Loucy (cell line): ENCODE measurements at regions not wholly inside any gene's neighbourhood (a gene's known extent, or its start where the extent isn't known, plus 50 kb on each side); places are given as distances from the start of the nearest gene placed in this dataset.
"Not testable (repeated sequence)": the region's sequence is repeated elsewhere in the genome, so short reads cannot be mapped to it uniquely, and the experiment has no call there.

Experiments used
- H2AFZ ChIP-seq: fragments of 200-600 bp; sonication (generic); 2 replicates; pipeline ENCODE4 v1.6.0; 2016; ENCODE audit warnings: antibody characterized with exemption, mild to moderate bottlenecking, low read length, moderate library complexity
- H3F3A ChIP-seq: fragments of 200-600 bp; 2 replicates; pipeline ENCODE4 v1.6.0; 2016; ENCODE audit warnings: antibody characterized with exemption, low read depth, mild to moderate bottlenecking
- H3K27me3 ChIP-seq: fragments of 200-600 bp; sonication (generic); 2 replicates; pipeline ENCODE4 v1.6.1; 2014; ENCODE audit warnings: low read length, mild to moderate bottlenecking; ENCODE audit not compliant: insufficient read depth, poor library complexity, severe bottlenecking
- H3K36me3 ChIP-seq: fragments of 200-600 bp; sonication (generic); 2 replicates; pipeline ENCODE4 v1.6.1; 2016; ENCODE audit warnings: low read length; ENCODE audit not compliant: insufficient read depth
- H3K4me1 ChIP-seq: fragments of 200-600 bp; sonication (generic); 2 replicates; pipeline ENCODE4 v1.5.1; 2014; ENCODE audit warnings: low read length, mild to moderate bottlenecking; ENCODE audit not compliant: insufficient read depth, poor library complexity, severe bottlenecking
- H3K4me2 ChIP-seq: fragments of 200-600 bp; sonication (generic); 2 replicates; pipeline ENCODE4 v1.6.0; 2014; ENCODE audit warnings: antibody characterized with exemption, low read length, low read depth, mild to moderate bottlenecking; ENCODE audit not compliant: poor library complexity, severe bottlenecking
- H3K4me3 ChIP-seq: fragments of 200-600 bp; sonication (generic); 2 replicates; pipeline ENCODE4 v1.5.1; 2014; ENCODE audit warnings: low read length, mild to moderate bottlenecking, mixed read lengths; ENCODE audit not compliant: poor library complexity, severe bottlenecking
- H3K79me2 ChIP-seq: fragments of 200-600 bp; sonication (generic); 2 replicates; pipeline ENCODE4 v1.6.1; 2014; ENCODE audit warnings: low read length; ENCODE audit not compliant: insufficient read depth
- H3K9ac ChIP-seq: fragments of 200-600 bp; sonication (generic); 2 replicates; pipeline ENCODE4 v1.6.0; 2014; ENCODE audit warnings: mild to moderate bottlenecking, low read depth, low read length, moderate library complexity; ENCODE audit not compliant: poor library complexity, severe bottlenecking
- H3K9me2 ChIP-seq: fragments of 200-600 bp; sonication (generic); replicated peaks from 2 replicates; pipeline ENCODE4 v1.6.1; 2016; ENCODE audit warnings: low read depth, low read length, mixed read lengths
- H3K9me3 ChIP-seq: fragments of 200-600 bp; sonication (generic); 2 replicates; pipeline ENCODE4 v1.6.1; 2014; ENCODE audit warnings: mild to moderate bottlenecking, antibody characterized with exemption, low read length, low read depth; ENCODE audit not compliant: insufficient read depth
- H4K20me1 ChIP-seq: fragments of 200-600 bp; sonication (generic); 2 replicates; pipeline ENCODE4 v1.6.0; 2014; ENCODE audit warnings: antibody characterized with exemption, low read length, mild to moderate bottlenecking; ENCODE audit not compliant: insufficient read depth, poor library complexity, severe bottlenecking
- EZH2phosphoT487 ChIP-seq: fragments of 200-600 bp; IDR thresholded peaks from 2 replicates; pipeline ENCODE4 v1.6.1; 2018; ENCODE audit warnings: antibody characterized with exemption, mild to moderate bottlenecking, moderate library complexity, borderline replicate concordance
- TF ChIP-seq, protein P1 (sequence below): fragments of 200-600 bp; sonication (generic); conservative IDR thresholded peaks from 2 replicates; pipeline ENCODE4 v1.5.1; 2014; ENCODE audit warnings: mild to moderate bottlenecking, antibody characterized with exemption, low read length

DNA sequence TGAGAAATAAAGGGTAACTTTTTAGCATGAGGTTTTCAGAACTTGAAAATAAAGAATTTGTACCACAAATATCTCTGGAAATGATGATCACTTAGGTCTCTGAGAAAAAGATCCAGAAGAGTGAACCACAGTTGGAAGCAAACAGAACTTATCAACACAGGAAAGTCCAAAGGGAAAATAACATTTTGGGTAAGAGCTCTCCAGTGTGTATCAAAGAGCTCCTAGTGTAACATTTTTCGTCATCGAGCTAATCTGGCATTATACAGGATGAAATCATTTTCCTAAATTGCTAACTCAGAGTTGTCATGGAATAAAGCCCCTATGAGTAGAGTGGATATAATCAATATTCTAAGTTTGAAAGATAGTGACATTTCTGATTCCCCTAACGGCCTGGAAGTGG, 104.0 kb downstream of the LMO4 start:
- no peaks in the 10 kb centered on the region for H3K36me3 ChIP-seq
- H3K4me2 ChIP-seq = no peak overlapping the region
- H2AFZ ChIP-seq = no peak overlapping the region
- H4K20me1 ChIP-seq = no peaks in the 10 kb centered on the region
- no peak overlapping the region for H3K4me3 ChIP-seq
- H3K4me1 ChIP-seq = no peaks in the 10 kb centered on the region
- H3K79me2 ChIP-seq = no peaks in the 10 kb centered on the region
- no peaks in the 10 kb centered on the region for H3K27me3 ChIP-seq
- H3F3A ChIP-seq = no peaks in the 10 kb centered on the region
- H3K9me3 ChIP-seq = no peaks in the 10 kb centered on the region
- H3K9me2 ChIP-seq = no peaks in the 10 kb centered on the region
- H3K9ac ChIP-seq = no peak overlapping the region
- TF ChIP-seq EZH2phosphoT487 = no peak
- TF ChIP-seq, protein P1, sequence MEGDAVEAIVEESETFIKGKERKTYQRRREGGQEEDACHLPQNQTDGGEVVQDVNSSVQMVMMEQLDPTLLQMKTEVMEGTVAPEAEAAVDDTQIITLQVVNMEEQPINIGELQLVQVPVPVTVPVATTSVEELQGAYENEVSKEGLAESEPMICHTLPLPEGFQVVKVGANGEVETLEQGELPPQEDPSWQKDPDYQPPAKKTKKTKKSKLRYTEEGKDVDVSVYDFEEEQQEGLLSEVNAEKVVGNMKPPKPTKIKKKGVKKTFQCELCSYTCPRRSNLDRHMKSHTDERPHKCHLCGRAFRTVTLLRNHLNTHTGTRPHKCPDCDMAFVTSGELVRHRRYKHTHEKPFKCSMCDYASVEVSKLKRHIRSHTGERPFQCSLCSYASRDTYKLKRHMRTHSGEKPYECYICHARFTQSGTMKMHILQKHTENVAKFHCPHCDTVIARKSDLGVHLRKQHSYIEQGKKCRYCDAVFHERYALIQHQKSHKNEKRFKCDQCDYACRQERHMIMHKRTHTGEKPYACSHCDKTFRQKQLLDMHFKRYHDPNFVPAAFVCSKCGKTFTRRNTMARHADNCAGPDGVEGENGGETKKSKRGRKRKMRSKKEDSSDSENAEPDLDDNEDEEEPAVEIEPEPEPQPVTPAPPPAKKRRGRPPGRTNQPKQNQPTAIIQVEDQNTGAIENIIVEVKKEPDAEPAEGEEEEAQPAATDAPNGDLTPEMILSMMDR = no peak

- not testable (repeated sequence) for H3K27me3 ChIP-seq, H3F3A ChIP-seq, H3K9me3 ChIP-seq, H2AFZ ChIP-seq, H3K4me2 ChIP-seq, H3K4me1 ChIP-seq, H3K36me3 ChIP-seq, H3K4me3 ChIP-seq, H3K9me2 ChIP-seq, H3K79me2 ChIP-seq, H4K20me1 ChIP-seq, H3K9ac ChIP-seq
Observed at GRCh38 chr1:87433101-87433500, 104.4 kb downstream of the LMO4 start.

DNA sequence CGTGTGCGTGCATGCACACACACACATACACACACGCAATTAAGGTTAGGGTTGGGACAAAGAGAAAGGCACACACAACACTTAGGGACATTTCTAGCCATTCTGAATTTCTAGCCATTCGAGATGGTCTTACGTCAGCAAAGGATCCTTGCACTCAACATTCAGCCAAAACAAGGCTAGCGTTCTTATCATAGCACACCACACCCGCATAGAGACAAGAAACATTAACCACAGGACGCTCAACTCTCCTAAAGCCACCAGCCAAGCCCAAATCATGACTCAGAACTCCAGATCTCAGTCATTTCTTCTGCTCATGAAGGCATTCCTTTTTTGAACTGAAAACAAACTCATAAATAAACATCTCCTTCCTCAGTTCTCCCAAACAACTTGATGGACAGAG, 106.8 kb downstream of the LMO4 start:
- Histone ChIP-seq H2AFZ (no peak overlapping the region), H3K27me3 (no peaks in the 10 kb centered on the region), H3K9me2 (no peaks in the 10 kb centered on the region), H3K36me3 (no peaks in the 10 kb centered on the region), H3K4me1 (no peaks in the 10 kb centered on the region), H4K20me1 (no peaks in the 10 kb centered on the region), H3F3A (no peaks in the 10 kb centered on the region), H3K4me2 (no peak overlapping the region), H3K9me3 (no peaks in the 10 kb centered on the region), H3K4me3 (no peak overlapping the region), H3K79me2 (no peaks in the 10 kb centered on the region), H3K9ac (no peak overlapping the region)
- TF ChIP-seq, protein P1 = no peak
- no peak for TF ChIP-seq EZH2phosphoT487

DNA sequence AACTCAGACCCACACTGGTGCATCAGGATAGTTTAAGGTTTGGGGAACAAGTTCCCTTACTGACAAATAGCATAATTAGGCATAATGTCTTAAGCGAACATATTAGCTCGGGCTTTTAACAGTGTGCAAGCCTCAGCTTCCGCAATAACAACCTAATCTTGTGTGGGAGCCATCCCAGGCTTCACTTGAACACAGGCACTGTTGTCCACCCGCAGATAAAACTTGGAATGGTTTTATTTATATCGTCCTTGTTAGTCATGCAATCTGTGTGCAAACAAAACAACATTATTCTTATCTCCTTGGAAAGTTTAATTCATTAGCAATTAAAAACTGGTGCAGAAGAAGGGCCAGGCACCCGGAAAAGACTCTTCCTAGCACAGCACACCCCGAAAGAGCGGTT, 107.4 kb downstream of the LMO4 start:
- H3K4me2 ChIP-seq, H3K36me3 ChIP-seq, H3K9me3 ChIP-seq, H2AFZ ChIP-seq, H4K20me1 ChIP-seq, H3K9ac ChIP-seq, H3K27me3 ChIP-seq, H3K4me3 ChIP-seq, H3K4me1 ChIP-seq, H3F3A ChIP-seq, H3K9me2 ChIP-seq, H3K79me2 ChIP-seq: not testable (repeated sequence)
